GM10266 (cell line): ENCODE measurements at regions not wholly inside any gene's neighbourhood (a gene's known extent, or its start where the extent isn't known, plus 50 kb on each side); places are given as distances from the start of the nearest gene placed in this dataset.

Experiments
- DNase-seq: peaks from one replicate; pipeline ENCODE4 v3.0.0; 2012; ENCODE audit errors: extremely low spot score
- TF ChIP-seq, protein P1 (sequence below): IDR thresholded peaks from 2 replicates; pipeline ENCODE4 v1.5.1; 2012; ENCODE audit warnings: mild to moderate bottlenecking, low read depth; ENCODE audit not compliant: control insufficient read depth, insufficient read depth; ENCODE audit errors: missing control alignments

DNA sequence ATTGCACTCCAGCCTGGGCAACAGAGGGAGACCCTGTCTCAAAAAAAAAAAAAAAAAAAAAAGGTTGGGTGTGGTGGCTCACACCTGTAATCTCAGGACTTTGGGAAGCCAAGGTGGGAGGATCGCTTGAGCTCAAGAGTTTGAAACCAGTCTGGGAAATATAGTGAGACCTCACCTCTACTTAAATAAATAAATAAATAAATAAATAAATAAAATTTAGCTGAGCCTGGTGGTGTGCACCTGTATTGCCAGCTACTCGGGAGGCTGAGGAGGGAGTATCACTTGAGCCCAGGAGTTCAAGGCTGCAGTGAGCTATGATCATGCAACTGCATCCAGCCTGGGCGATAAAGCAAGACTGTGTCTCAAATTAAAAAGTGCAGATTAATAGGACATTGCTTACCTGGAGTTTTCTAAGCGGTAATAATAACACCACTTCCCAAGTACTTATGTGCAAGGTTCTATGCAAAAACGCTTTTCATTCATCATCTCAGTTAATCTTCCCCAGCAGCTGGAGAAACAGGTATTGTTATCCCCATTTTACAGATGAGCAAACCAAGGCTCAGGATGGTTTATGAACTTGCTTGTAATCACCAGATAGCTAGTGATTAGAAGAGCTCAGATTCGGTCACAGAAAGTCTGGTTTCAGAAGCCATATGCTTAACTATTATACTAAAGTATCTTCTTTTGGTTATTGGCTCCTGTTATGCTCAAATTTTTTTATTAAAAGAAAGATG, 196.5 kb upstream of the MKLN1 start:
- no peak for DNase-seq
- TF ChIP-seq, protein P1, sequence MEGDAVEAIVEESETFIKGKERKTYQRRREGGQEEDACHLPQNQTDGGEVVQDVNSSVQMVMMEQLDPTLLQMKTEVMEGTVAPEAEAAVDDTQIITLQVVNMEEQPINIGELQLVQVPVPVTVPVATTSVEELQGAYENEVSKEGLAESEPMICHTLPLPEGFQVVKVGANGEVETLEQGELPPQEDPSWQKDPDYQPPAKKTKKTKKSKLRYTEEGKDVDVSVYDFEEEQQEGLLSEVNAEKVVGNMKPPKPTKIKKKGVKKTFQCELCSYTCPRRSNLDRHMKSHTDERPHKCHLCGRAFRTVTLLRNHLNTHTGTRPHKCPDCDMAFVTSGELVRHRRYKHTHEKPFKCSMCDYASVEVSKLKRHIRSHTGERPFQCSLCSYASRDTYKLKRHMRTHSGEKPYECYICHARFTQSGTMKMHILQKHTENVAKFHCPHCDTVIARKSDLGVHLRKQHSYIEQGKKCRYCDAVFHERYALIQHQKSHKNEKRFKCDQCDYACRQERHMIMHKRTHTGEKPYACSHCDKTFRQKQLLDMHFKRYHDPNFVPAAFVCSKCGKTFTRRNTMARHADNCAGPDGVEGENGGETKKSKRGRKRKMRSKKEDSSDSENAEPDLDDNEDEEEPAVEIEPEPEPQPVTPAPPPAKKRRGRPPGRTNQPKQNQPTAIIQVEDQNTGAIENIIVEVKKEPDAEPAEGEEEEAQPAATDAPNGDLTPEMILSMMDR: no peak

DNA sequence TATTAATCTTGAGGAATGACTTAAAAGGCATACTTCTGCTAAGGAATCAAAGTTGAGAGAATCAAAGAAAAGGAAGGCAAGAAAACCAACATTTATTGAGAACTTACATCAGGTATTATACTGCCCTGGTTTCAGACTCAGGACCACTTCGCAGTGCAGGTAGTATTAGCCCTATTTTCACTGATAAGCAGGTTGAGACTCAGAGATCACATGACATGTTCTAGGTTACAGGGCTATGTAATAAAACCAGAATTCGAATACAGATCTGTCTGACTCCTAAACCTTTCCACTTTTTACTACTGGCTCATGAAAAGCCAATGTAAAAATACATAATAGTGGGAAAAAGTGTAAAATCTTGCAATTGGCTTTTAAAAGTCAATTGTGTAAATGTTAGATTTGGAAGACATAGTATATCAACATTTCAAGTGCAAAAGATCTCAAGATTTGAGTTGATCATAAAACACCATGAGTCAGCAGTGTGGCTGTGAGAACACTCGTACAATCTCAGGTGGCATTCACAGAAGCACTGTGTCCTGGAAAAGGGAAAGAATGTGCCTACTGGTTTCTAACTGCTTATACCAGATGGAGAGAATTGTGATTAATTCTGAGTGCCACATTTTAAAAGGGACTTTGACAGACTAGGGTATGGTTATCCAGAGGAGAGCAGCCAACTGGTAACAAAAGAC, 195.8 kb upstream of the MKLN1 start:
- TF ChIP-seq, protein P1: no peak
- no peak for DNase-seq

DNA sequence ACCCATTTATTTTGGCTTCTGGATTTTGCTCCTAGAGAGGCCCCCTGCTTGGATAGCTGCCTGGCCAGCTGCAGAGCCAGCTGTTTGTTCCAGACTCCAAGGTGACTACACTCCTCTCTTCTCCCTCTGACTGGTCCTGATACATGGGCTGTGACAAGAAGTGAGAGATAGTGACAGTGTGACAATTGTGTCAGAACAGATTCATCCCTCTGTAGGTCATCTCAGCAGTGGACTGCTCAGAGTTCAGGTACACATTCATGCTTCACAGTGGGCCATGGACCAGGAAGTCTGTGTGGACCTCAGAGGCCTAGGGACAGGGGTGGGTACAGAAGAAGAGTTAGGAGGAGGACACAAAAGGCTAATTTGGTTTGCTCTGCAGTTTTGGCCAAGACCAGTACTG, 188.2 kb upstream of the MKLN1 start:
- no peak for DNase-seq
- TF ChIP-seq, protein P1: no peak

DNA sequence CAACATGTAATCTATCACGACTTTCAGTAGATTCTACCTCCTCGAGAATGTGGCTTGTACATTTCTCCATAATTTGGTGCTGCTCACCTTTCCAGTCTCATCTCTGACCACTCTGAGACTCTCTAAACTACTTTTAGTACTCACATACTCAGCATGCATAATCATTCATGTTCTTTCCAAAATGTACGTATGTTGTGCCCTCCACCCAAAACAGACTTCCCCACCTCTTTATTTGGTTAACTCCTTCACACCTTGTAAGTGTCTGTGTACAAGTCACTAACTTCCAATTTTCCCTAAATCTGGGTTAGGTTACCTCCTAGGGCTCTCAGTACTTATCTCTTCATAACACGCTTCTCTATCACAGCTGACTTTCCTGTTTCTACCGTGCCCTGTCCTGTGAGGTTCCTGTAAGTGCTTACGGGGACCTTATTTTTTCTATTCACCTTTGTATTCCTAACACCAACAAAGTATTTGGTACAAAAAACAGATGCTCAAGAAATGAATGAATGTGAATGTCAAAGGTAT, 186.2 kb upstream of the MKLN1 start:
- TF ChIP-seq, protein P1: no peak
- no peak for DNase-seq

DNA sequence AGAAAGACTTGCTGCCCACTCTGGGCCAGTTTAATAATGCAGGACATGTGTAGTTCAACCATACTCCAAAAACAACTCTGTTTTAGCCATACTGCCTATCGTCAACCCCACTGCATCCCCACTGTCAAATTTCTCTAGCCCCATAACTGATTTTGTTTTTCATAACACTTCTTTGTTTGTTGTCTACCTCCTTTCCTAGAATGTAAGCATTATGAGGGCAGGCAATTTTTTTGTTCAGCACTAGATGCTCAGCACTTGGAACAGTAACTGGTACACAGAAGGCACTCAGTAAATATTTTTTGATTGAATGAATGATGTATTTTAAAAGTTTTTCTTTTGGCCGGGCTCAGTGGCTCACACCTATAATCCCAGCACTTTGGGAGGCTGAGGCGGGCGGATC, 183.8 kb upstream of the MKLN1 start:
- no peak for DNase-seq
- TF ChIP-seq, protein P1: no peak

DNA sequence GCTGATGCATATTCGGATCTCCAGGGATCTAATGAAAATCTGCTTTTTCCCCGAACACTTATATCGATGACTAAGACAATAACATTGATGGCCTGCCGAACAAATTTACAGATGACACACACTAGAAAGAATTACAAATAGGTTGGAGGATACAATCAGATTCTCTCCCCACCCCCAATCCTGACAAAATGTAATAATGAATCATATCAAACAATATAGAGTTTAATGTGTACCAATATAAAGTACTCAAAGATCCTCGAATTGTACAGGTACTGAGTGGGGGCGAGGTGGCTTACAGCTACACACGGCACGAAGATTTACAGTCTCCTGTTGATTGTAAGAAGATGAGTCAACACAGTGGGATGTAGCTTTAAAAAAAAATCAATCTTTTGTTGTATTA, 182.7 kb upstream of the MKLN1 start:
- DNase-seq: no peak
- TF ChIP-seq, protein P1: no peak

DNA sequence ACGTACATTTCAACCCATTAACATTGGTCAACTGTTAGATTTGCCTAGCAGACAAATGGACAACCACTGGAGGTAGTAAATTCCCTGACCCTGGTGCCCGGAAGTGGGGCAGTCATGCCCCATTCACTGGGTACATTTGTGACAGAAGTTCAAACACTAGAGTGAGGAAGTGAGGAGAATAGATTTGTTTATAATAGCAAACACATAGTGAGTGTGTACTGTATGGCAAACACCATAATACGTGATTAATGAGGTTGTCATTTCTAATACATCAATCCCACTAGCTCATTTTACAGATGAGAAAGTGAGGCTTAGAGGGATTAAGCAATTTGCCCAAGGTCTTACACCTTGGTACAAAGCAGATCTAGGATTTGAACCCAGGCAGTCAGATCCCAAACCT, 181.9 kb upstream of the MKLN1 start:
- TF ChIP-seq, protein P1: no peak
- DNase-seq: no peak
